SKM-1 (cell line): ENCODE measurements at regions not wholly inside any gene's neighbourhood (a gene's known extent, or its start where the extent isn't known, plus 50 kb on each side); places are given as distances from the start of the nearest gene placed in this dataset.

Source experiments
- DNase-seq: peaks from one replicate; lab custom pipeline; 2025; ENCODE audit not compliant: unreplicated experiment; lab: John Stamatoyannopoulos, UW

- no peak for DNase-seq
Observed at GRCh38 chr1:226489718-226490425, 58.7 kb upstream of the STUM start.

DNA sequence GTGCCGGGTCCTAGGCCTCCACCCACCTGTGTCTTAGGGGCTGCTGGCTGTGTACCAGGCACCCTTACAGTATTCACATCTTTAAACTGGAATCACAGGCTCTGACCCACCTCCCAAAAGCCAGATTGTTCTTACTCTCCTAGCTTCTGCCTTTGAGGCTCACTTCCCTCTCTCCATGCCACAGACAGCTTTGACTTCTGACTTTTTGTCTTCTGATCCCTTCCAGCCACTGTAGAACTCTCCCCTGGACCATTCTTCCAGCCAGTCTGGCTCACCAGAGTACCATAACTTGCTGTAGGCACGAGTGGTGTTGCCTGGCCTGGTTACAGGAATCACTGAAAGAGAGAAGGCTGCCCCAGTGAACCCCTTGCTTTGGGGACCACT lies 58.1 kb upstream of the STUM start:
- no peak for DNase-seq

GRCh38 chr1:226491093-226491850 lies 57.3 kb upstream of the STUM start:
- DNase-seq: no peak

- no peak for DNase-seq
Observed at GRCh38 chr1:226492426-226493137, 56.0 kb upstream of the STUM start.

DNA sequence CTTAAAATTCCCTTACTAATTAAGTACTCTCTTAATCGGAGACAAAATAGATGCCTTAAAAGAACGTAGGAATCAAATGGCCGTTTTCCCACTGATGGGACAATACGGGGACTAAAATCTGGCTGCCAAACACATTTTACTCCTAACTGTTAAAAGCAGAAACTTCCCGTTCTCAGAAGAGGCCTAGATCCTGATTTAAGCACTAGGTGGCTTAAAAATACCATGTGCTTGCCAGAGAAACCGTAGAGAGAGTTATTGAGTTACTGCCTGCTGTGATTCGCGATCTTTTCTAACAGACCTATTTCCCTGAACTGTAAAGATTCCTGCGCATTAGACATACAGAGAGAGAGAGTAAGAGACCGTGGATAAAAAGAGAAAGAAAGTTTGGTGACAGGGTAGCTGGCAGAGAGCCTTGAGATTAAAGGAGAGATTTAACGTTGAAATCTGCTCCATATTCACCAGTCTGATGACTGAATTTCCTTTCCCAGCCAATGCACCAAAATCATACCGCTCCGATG lies 54.4 kb upstream of the STUM start:
- no peak for DNase-seq

DNA sequence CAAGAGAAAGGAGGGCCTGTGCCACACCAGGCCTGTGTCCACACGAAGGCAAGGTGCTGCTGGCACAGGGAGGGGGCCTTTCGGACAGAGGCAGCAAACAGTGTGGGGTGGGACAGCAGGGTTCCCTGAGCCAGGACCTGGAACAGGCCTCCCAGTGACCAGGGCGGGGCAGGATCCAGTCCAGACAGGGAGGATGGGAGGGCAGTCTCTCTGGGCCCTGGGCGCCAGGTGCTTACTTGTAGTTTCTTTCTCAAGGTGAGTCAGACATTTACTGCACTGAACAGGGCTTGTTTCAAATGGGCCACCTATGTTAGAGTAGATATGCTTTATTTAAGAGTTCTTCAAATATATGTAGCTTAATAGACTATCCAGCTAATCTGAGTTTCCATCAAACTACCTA lies 52.8 kb upstream of the STUM start:
- DNase-seq: no peak

- DNase-seq: no peak
Observed at GRCh38 chr1:226496453-226497015, 52.0 kb upstream of the STUM start.

- DNase-seq: no peak
Observed at GRCh38 chr1:226497276-226497833, 51.2 kb upstream of the STUM start.

DNA sequence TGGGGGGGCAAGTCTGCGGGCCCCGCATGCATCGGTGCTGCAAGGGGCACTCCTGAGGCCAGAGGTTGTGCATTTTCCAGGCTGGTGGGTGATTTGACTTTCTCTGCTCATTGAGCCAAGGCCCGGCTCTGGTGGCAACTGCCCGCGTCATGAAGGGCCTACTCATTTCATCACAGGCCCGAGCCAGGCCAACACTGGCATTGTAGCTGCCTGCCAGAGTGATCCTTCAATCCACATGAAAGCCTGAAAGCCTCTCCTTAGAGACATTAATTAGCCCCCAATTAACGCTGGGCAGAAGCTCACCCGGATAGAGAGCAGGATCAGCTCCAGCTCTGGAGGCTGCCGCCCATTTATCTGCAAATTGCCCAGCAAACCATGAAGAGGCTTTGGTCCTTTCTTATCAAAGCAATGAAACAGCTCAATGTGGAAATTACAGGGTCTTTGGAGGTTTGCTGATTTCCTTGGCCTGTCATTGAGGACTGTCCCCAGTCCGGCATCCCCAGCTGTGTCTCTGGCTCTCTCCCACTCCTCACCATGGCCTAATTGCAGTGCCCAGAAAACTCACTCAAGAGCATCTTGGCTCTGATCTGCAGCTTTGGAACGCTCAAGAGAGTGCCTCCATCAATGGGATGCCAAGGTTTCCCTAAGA lies 50.4 kb upstream of the STUM start:
- DNase-seq: no peak

- DNase-seq: no peak
Observed at GRCh38 chr1:226498640-226499008, 49.9 kb upstream of the STUM start.
